ENCODE measurements at regions not wholly inside any gene's neighbourhood (a gene's known extent, or its start where the extent isn't known, plus 50 kb on each side); places are given as distances from the start of the nearest gene placed in this dataset.
"Not testable (repeated sequence)": the region's sequence is repeated elsewhere in the genome, so short reads cannot be mapped to it uniquely, and the experiment has no call there.

DNA sequence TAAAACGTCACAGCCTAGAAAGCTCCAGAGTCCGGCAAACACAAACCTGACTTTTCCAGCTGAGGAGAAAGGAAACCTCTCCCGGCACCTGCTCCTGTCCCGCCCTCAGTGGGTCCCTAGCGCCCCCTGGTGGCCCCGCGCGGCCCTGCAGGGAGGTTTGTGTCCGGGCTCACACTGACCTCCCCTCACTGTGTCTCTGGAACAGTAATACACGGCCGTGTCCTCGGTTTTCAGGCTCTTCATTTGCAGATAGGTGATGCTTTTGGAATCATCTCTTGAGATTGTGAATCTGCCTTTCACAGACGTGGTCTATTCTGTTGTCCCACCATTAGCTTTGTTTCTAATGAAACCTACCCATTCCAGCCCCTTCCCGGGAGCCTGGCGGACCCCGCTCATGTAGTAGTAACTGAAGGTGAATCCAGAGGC lies 731.2 kb downstream of the TMEM121 start:
- in situ Hi-C loops (cut with MboI; ENCODE audit: low pct_unique_long_range_greater_than_20kb, low sequenced_read_pairs, unreplicated experiment); DNase-seq (ENCODE audit: low spot score): not testable (repeated sequence)
- TF ChIP-seq, protein P1, sequence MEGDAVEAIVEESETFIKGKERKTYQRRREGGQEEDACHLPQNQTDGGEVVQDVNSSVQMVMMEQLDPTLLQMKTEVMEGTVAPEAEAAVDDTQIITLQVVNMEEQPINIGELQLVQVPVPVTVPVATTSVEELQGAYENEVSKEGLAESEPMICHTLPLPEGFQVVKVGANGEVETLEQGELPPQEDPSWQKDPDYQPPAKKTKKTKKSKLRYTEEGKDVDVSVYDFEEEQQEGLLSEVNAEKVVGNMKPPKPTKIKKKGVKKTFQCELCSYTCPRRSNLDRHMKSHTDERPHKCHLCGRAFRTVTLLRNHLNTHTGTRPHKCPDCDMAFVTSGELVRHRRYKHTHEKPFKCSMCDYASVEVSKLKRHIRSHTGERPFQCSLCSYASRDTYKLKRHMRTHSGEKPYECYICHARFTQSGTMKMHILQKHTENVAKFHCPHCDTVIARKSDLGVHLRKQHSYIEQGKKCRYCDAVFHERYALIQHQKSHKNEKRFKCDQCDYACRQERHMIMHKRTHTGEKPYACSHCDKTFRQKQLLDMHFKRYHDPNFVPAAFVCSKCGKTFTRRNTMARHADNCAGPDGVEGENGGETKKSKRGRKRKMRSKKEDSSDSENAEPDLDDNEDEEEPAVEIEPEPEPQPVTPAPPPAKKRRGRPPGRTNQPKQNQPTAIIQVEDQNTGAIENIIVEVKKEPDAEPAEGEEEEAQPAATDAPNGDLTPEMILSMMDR (IDR thresholded peaks at IDR 0.05; ENCODE audit: extremely low read depth, insufficient read depth, missing control alignments) = peak; percentile 74

DNA sequence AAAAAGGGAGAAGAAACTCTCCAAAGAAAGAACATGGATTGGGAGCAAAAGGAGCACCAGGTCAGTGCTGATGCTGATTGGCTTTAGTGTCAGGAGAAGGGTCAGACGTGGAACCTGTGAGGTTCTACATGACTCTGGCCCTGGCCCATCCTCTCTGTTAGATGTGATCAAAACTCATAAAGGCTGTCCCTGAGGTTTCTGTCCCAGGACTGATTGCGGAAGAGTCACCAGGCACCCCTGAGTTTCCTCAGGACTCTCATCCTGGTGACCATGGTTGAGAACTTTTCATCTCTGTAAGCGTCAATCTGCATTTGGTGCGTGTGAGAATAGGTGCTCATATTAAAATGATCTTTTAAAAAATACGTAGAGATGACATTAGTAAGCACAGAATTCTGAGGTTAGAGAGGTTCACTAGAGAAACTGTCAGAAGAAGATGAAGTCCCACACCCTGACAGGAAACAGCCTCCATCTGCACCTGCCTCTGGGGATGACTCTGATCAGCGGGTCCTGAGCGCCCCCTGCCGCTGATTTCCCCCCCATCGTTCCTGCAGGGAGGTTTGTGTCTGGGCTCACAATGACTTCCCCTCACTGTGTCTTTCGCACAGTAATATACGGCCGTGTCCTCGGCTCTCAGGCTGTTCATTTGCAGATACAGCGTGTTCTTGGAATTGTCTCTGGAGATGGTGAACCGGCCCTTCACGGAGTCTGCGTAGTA lies 741.8 kb downstream of the TMEM121 start:
- DNase-seq (ENCODE audit: low spot score) = peak; percentile 24
- in situ Hi-C loops (cut with MboI; ENCODE audit: low pct_unique_long_range_greater_than_20kb, low sequenced_read_pairs, unreplicated experiment) = no loop called here
- TF ChIP-seq, protein P1 (IDR thresholded peaks at IDR 0.05; ENCODE audit: extremely low read depth, insufficient read depth, missing control alignments) = peak; percentile 61

DNA sequence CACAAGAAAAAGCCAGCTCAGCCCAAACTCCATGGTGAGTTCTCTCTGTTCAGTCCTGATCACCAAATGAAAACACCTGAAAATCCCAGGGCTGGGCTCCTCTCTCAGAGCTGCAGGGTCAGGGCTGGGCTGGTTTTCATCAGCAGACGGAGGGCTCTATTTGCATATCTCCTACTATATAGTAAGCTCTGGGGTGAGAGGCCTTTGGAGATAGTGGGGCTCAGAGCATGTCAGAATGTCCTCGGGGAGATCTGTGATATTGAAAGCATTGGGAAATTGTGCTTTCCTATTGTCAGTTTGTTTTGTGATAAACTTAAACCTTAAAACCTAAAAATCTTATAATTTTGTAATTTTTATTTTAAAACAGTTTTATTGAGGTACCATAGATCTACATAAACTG lies 742.6 kb downstream of the TMEM121 start:
- in situ Hi-C loops (cut with MboI; ENCODE audit: low pct_unique_long_range_greater_than_20kb, low sequenced_read_pairs, unreplicated experiment) = no loop called here
- TF ChIP-seq, protein P1 (IDR thresholded peaks at IDR 0.05; ENCODE audit: extremely low read depth, insufficient read depth, missing control alignments) = no peak
- no peak for DNase-seq (ENCODE audit: low spot score)

DNA sequence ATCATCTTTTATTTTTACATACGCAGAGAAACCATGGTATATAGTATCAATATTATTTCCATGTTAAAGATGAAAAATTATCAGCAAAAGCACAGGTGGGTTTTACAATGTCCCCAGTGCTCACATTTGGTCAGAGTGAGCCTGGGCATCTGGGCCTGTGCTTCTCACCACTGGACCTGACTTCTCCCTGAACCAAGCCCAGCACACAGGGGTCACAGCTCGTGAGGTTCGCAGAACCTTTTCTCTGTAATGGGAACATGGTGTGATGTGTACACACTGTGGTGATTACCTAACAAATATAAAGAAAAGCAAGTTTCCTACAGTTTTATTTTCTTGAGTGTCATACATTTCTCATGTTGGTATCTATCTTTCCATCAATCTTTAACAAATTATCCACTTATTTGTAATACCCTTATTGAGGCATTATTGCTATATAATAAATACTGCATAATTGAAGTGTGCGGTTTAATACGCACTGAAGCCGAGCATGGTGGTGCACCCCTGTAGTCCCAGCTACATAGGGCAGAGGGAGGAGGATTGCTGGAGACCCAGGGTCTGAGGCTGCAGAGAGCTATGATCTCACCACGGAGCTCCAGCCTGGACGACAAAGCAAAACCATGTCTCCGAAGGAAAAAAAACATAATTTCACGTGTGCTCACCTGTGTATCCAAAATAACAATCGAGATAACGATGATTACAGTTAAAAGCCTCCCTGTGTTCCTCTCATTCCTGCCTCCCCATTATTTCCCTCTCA lies 743.2 kb downstream of the TMEM121 start:
- no peak for DNase-seq (ENCODE audit: low spot score)
- in situ Hi-C loops (cut with MboI; ENCODE audit: low pct_unique_long_range_greater_than_20kb, low sequenced_read_pairs, unreplicated experiment) = no loop called here
- TF ChIP-seq, protein P1 (IDR thresholded peaks at IDR 0.05; ENCODE audit: extremely low read depth, insufficient read depth, missing control alignments) = no peak

DNA sequence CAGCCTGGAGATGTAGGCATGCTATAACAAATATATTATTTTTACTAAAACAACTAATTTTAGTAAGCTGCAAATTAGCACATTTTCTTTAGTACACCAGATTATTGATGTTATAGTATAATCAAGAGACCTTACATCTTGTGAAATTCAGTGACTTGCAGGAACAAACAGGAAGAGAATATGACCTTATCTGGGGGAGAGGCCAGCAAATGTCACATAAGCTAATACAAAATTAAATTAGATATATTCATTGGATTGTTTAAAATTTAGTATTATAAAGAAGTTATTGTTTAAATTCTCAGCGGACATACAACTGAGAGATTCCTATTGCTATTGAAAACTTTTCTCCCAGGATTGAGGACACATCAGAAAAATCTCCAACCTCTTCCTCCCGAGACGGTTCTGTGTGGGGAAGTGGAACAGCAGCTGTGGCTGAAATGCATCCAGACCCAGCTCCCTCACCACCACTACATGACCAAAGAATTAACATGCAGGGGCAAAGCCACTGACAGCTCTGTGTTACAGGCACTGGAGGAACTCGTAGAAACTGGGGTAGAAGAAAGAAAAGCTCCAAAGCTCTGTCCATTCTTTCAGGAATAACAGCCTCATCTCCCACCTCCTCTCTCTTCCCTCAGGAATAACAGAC lies 744.2 kb downstream of the TMEM121 start:
- in situ Hi-C loops (cut with MboI; ENCODE audit: low pct_unique_long_range_greater_than_20kb, low sequenced_read_pairs, unreplicated experiment); DNase-seq (ENCODE audit: low spot score): not testable (repeated sequence)

DNA sequence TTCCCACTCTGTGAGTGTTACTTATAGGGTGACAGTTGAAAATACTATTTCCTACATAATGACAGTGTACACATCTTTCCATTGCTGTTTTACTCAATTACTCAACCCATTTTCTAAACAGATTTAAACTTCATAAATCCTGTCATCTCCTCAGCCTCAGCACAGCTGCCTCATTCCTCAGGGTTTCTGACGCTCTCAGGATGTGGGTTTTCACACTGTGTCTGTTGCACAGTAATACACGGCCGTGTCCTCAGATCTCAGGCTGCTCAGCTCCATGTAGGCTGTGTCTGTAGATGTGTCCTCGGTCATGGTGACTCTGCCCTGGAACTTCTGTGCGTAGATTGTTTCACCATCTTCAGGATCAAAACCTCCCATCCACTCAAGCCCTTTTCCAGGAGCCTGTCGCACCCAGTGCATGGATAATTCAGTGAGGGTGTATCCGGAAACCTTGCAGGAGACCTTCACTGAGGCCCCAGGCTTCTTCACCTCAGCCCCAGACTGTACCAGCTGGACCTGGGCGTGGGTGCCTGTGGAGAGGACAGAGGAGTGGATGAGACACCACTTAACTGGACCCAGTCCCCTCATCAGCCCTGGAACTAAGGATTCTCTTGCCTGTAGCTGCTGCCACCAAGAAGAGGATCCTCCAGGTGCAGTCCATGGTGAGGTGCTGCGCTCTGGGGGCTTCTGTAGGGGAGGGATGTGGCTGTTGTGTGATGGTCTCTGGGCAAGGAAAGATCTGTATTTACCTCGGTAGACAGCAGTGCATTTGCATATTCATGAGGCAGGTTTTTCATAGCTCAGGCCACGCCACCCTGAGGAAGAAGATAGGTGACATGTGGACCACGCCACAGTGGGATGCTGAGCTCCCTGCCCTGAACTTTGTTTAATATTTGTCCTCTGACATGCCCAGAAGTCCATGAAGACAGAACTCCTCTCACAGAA lies 750.2 kb downstream of the TMEM121 start:
- TF ChIP-seq, protein P1 (IDR thresholded peaks at IDR 0.05; ENCODE audit: extremely low read depth, insufficient read depth, missing control alignments) = no peak
- in situ Hi-C loops (cut with MboI; ENCODE audit: low pct_unique_long_range_greater_than_20kb, low sequenced_read_pairs, unreplicated experiment) = no loop called here

More for the DNA sequence above, 750.2 kb downstream of the TMEM121 start:
- no peak for DNase-seq (ENCODE audit: low spot score)
